ENCODE measurements at regions not wholly inside any gene's neighbourhood (a gene's known extent, or its start where the extent isn't known, plus 50 kb on each side); places are given as distances from the start of the nearest gene placed in this dataset.

GRCh38 chr14:50037240-50037639, 79.1 kb downstream of the VCPKMT start:
- TF ChIP-seq POLR2A (IDR thresholded peaks at IDR 0.05) (no peak), CTCF (IDR thresholded peaks at IDR 0.05) (no peak)
